Transverse colon (tissue), 4 donors: ENCODE measurements at regions not wholly inside any gene's neighbourhood (a gene's known extent, or its start where the extent isn't known, plus 50 kb on each side); places are given as distances from the start of the nearest gene placed in this dataset.

Source experiments
- CTCF ChIP-seq, 5 experiments: fragments of 200-600 bp in 3 of 5; fragments of 450-650 bp in 2 of 5; sonication (generic) in 3 of 5; IDR thresholded peaks; 1 replicate in 2 of 5; 2 replicates in 3 of 5; pipeline ENCODE4 v1.5.1; 2016 to 2017; ENCODE audit warnings: antibody characterized with exemption in 5 of 5, inconsistent platforms in 3 of 5, mild to moderate bottlenecking in 2 of 5, moderate library complexity in 1 of 5
- EP300 ChIP-seq: sonication (generic); formaldehyde crosslinking; IDR thresholded peaks from one replicate; pipeline ENCODE4 v1.6.1; 2017; ENCODE audit warnings: antibody characterized with exemption, low read depth
- POLR2A ChIP-seq: fragments of 450-650 bp; IDR thresholded peaks from one replicate; pipeline ENCODE4 v1.6.1; 2016; ENCODE audit warnings: antibody characterized with exemption, mild to moderate bottlenecking, moderate library complexity
- POLR2AphosphoS5 ChIP-seq, 3 donors: sonication (generic); formaldehyde crosslinking; IDR thresholded peaks; one replicate each; pipeline ENCODE4 v1.6.1; 2016; ENCODE audit warnings: antibody characterized with exemption in 3 of 3

- TF ChIP-seq POLR2AphosphoS5 (IDR thresholded peaks at IDR 0.05), result no peak
- no peak for TF ChIP-seq POLR2A
- no peak for TF ChIP-seq CTCF (IDR thresholded peaks at IDR 0.05)
- TF ChIP-seq EP300, result no peak
Observed at GRCh38 chr5:56706504-56706903, 108.8 kb upstream of the MAP3K1 start.
